ENCODE measurements at regions not wholly inside any gene's neighbourhood (a gene's known extent, or its start where the extent isn't known, plus 50 kb on each side); places are given as distances from the start of the nearest gene placed in this dataset.

DNA sequence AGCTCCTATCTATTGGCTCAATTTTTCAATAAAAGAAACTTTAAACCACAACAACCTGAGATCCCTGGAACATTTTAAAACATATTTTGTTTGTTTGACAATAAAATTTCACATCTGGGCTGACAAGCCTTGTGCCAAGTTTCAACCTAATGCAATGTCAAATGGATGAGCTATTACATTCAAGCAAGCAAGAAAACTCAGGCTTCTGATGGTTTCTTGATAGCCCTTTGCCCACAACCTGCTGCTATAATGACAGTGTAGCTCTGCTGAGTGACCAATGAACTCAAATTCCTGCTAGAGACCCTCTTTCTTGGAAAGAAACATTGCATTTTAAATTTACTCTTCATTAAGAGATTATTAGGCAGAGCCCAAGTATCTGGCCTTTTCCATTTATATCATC lies 472.9 kb downstream of the ARHGEF28 start:
- Histone ChIP-seq H3K4me1 (ENCODE audit: control insufficient read depth in 1 of 2, insufficient read depth in 1 of 2, low read depth in 1 of 2, low read length in 1 of 2) (no peaks in the 10 kb centered on the region), H3K27me3 (no peaks in the 10 kb centered on the region), H3K27ac (no peak overlapping the region), H3K36me3 (no peaks in the 10 kb centered on the region), H3K4me3 (ENCODE audit: low read depth in 1 of 2, low read length in 1 of 2) (no peak overlapping the region), H3K9me3 (no peaks in the 10 kb centered on the region)
- TF ChIP-seq, protein P1, sequence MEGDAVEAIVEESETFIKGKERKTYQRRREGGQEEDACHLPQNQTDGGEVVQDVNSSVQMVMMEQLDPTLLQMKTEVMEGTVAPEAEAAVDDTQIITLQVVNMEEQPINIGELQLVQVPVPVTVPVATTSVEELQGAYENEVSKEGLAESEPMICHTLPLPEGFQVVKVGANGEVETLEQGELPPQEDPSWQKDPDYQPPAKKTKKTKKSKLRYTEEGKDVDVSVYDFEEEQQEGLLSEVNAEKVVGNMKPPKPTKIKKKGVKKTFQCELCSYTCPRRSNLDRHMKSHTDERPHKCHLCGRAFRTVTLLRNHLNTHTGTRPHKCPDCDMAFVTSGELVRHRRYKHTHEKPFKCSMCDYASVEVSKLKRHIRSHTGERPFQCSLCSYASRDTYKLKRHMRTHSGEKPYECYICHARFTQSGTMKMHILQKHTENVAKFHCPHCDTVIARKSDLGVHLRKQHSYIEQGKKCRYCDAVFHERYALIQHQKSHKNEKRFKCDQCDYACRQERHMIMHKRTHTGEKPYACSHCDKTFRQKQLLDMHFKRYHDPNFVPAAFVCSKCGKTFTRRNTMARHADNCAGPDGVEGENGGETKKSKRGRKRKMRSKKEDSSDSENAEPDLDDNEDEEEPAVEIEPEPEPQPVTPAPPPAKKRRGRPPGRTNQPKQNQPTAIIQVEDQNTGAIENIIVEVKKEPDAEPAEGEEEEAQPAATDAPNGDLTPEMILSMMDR (IDR thresholded peaks at IDR 0.05) = no peak

DNA sequence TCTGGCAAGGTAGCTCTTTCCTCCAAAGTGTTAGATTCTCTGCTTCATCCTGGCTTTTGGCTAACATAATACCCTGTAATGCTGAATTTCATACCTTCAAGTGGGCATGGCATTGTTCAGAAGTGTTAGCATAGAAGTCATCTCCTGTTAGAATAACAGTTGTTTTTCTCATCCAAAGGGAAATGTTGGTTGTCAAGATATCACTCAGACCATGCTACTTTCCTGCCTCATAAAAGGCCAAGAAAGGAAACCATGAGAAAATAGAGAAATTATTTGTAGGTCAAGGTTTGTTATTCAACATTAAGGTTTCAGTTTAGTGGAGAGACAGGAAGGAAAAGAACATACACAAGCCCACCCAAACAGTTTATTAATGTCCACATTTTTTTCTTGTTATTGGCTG lies 472.5 kb downstream of the ARHGEF28 start:
- Histone ChIP-seq H3K4me1 (ENCODE audit: control insufficient read depth in 1 of 2, insufficient read depth in 1 of 2, low read depth in 1 of 2, low read length in 1 of 2) (no peaks in the 10 kb centered on the region), H3K9me3 (no peaks in the 10 kb centered on the region)
- TF ChIP-seq, protein P1 (IDR thresholded peaks at IDR 0.05) = no peak

GRCh38 chr5:74096325-74096724 lies 470.3 kb downstream of the ARHGEF28 start:
- no peaks in the 10 kb centered on the region for H3K4me1 ChIP-seq (ENCODE audit: control insufficient read depth in 1 of 2, insufficient read depth in 1 of 2, low read depth in 1 of 2, low read length in 1 of 2)
- no peaks in the 10 kb centered on the region for H3K27me3 ChIP-seq
- H3K9me3 ChIP-seq = no peaks in the 10 kb centered on the region
- no peak overlapping the region for H3K4me3 ChIP-seq (ENCODE audit: low read depth in 1 of 2, low read length in 1 of 2)
- no peak overlapping the region for H3K27ac ChIP-seq
- H3K36me3 ChIP-seq = no peaks in the 10 kb centered on the region
- TF ChIP-seq, protein P1 (IDR thresholded peaks at IDR 0.05) = no peak

More for the DNA sequence above, 472.5 kb downstream of the ARHGEF28 start:
- Histone ChIP-seq H3K27me3 (no peaks in the 10 kb centered on the region), H3K36me3 (no peaks in the 10 kb centered on the region), H3K4me3 (ENCODE audit: low read depth in 1 of 2, low read length in 1 of 2) (no peak overlapping the region), H3K27ac (no peak overlapping the region)

- TF ChIP-seq, protein P1 (IDR thresholded peaks at IDR 0.05) = no peak
- no peaks in the 10 kb centered on the region for H3K9me3 ChIP-seq
- no peaks in the 10 kb centered on the region for H3K36me3 ChIP-seq
- no peak overlapping the region for H3K27ac ChIP-seq
- H3K27me3 ChIP-seq = no peaks in the 10 kb centered on the region
- H3K4me1 ChIP-seq (ENCODE audit: control insufficient read depth in 1 of 2, insufficient read depth in 1 of 2, low read depth in 1 of 2, low read length in 1 of 2) = no peaks in the 10 kb centered on the region
- H3K4me3 ChIP-seq (ENCODE audit: low read depth in 1 of 2, low read length in 1 of 2) = no peak overlapping the region
Measured at GRCh38 chr5:74095871-74096270, 469.9 kb downstream of the ARHGEF28 start.

- TF ChIP-seq, protein P1 (IDR thresholded peaks at IDR 0.05) = no peak
- no peak overlapping the region for H3K4me3 ChIP-seq (ENCODE audit: low read depth in 1 of 2, low read length in 1 of 2)
- no peaks in the 10 kb centered on the region for H3K9me3 ChIP-seq
Measured at GRCh38 chr5:74094782-74095108, 468.7 kb downstream of the ARHGEF28 start.

More at GRCh38 chr5:74094782-74095108, 468.7 kb downstream of the ARHGEF28 start:
- H3K36me3 ChIP-seq = no peaks in the 10 kb centered on the region
- no peak overlapping the region for H3K27ac ChIP-seq
- H3K27me3 ChIP-seq = no peaks in the 10 kb centered on the region
- no peaks in the 10 kb centered on the region for H3K4me1 ChIP-seq (ENCODE audit: control insufficient read depth in 1 of 2, insufficient read depth in 1 of 2, low read depth in 1 of 2, low read length in 1 of 2)

All from neutrophil (primary cell).